GM12878 (cell line): ENCODE measurements at regions not wholly inside any gene's neighbourhood (a gene's known extent, or its start where the extent isn't known, plus 50 kb on each side); places are given as distances from the start of the nearest gene placed in this dataset.

Experiments
- PAX8 ChIP-seq: fragments of 450-650 bp; IDR thresholded peaks from 2 replicates; pipeline ENCODE4 v1.6.1; 2017; ENCODE audit warnings: mild to moderate bottlenecking, moderate library complexity
- POLR2A ChIP-seq: IDR thresholded peaks from 2 replicates; pipeline ENCODE4 v1.6.1; 2011; ENCODE audit warnings: low read depth, mild to moderate bottlenecking, low read length

DNA sequence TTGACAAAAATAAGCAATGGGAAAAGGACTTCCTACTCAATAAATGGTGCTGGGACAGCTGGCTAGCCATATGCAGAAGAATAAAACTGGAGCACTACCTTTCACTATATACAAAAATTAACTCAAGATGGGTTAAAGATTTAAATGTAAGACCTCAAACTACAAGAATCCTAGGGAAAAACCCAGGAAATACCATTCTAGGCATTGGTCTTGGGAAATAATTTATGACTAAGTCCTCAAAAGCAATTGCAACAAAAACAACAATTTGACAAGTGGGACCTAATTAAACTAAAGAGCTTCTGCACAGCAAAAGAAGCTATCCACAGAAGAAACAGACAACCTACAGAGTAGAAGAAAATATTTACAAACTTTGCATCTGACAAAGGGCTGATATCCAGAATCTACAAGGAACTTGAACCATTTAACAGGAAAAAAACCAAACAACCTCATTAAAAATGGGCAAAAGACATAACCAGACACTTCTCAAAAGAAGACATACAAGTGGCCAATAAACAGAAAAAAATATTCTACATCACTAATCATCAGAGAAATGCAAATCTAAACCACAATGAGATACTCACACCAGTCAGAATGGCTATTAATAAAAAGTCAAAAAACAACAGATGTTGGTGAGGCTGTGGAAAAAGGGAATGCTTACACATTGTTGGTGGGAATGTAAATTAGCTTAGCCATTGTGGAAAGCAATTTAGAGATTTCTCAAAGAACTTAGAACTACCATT lies 75.2 kb upstream of the CPEB4 start:
- TF ChIP-seq POLR2A (no peak), PAX8 (no peak)
